ENCODE measurements at regions not wholly inside any gene's neighbourhood (a gene's known extent, or its start where the extent isn't known, plus 50 kb on each side); places are given as distances from the start of the nearest gene placed in this dataset.
"Not testable (repeated sequence)": the region's sequence is repeated elsewhere in the genome, so short reads cannot be mapped to it uniquely, and the experiment has no call there.

GRCh38 chr1:146308152-146308551 is 79.3 kb upstream of the NOTCH2NLA start:
- not testable (repeated sequence) for TF ChIP-seq CTCF (conservative IDR thresholded peaks at IDR 0.05); EZH2 (IDR thresholded peaks at IDR 0.05; ENCODE audit: low read depth)
